Epidermal melanocyte (primary cell): ENCODE measurements at regions not wholly inside any gene's neighbourhood (a gene's known extent, or its start where the extent isn't known, plus 50 kb on each side); places are given as distances from the start of the nearest gene placed in this dataset.

Experiments
- DNase-seq: peaks from one replicate; pipeline ENCODE4 v3.0.0; 2011; ENCODE audit warnings: low spot score; ENCODE audit not compliant: insufficient read length

DNA sequence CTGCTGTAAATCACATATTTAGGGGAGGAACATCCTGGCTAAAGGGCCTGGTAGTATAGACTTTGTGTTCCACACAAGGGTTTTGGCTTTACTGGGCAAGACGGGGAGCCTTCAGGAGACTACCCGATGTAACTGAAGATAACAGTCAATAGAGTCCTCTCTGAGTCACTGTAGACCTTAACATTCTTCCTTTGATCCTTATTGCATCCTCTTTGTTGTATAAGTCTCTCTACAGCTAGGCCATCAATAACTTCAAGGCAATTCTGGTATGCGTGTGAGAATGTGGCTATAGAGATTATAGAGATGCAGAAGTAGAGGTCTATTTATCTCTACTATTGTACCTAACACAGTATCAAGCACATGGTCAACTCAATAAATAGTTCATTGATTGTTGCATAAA, 67.3 kb upstream of the STK32A start:
- DNase-seq: no peak

DNA sequence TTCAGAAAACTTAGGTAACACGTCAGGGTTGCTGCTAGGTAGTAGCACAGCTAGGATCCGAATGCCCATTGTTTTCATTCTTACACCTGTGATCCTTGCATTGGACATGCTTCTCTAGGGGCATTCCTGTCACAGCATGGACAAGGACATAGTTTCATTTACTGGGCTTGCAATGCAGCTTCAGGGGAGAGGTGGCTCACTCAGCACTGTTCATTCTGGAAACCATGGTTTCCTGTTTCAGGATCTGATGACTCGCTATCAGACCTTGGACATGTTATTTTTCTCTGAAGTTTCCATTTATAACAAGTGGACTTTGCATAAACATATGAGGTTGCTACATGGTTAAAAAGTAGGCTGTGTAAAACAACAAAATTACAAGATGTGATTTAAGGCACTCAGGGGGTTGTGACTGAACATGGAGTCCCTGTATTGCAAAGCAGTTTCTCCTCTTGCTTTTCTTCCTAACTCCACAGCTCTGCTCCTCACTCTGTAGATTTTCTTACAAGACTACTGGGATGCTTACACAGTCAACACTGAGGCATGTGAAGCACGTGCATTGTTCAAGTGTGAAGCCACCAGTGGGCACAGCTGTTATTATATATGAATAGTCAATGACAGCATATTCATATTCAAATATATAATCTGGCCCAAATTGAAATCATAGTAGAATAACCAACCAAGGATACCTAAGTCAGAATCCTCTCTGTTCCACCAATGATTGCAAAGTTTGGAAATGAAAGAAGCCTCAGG, 66.1 kb upstream of the STK32A start:
- DNase-seq: no peak

DNA sequence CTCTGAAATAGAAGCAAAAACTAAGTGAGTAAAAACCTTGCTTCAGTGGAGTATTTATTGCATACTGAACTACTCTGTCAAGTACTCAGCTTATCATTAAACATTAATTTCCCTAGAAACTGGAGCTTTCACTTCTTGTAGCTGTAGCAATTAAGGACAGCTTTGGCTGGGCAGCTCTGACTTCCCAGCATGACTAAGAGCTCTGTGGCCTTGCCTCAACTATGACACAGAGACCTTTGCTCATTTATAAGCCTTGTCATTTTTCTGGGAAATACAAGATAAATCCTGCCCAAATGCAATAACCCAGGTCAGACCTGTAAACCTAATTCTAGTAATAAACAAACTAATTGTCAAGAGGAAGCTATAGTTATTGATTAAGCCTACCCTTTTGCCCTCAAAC, 65.4 kb upstream of the STK32A start:
- no peak for DNase-seq

DNA sequence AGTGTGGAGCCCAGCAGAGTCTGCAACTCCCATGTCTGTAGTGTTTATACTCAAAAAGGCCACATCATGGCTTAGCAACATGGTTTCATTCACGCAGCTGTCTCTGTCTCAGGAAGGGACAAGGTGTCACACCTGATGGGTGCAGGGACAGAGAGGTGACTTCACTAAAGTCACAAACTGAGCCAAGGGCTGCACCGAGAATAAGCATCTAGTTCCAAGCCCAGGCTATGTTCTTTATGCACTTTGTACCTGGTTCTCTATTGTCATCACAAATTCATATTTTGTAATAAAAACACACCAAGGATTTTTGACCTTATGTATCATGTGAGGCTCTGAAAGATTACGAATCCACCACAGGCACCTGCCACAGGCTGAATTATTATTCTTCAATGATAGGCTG, 64.9 kb upstream of the STK32A start:
- no peak for DNase-seq

DNA sequence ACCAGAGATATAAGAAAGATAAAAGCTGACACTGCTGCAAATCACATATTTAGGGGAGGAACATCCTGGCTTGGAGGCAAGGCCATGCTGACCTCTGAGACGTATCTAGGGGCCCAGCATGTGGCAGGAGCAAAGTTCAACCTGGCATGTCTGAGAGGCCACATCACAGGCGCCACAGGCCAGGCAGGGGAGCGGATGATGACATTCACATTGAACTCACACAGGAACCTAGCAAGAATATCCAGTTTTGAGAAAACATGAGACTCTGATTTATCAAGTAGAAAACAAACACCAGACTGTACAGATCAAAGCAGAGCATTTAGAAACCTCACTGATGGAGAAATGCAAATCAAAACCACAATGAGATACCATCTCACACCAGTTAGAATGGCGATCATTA, 64.2 kb upstream of the STK32A start:
- DNase-seq: no peak

DNA sequence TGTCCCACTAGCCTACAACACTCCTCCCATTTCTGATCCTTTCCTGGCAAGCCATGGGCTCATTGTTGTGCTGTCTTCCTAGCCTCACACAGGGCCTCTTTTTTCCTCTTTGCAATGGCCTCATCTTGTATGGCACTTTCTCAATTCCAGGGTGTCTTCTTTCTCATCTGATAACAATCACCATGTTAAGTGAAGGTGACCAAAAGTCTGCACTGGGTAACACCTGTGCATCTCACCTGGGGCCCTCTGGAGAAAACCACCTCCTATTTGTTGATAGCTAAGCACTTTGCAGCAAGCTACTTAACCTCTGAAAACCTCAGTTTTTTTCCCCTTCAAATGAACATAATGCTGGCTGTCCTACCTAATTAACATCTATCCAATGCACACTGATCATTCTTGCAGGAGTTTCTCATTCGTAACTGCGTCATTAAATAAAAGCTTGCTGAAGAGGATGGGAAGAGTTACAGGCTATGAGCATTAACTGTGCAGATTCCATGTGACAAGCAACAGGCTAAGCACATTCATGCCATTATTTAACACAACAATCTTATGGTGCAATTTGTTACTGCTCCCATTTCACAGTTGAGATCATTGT, 60.1 kb upstream of the STK32A start:
- DNase-seq: no peak

DNA sequence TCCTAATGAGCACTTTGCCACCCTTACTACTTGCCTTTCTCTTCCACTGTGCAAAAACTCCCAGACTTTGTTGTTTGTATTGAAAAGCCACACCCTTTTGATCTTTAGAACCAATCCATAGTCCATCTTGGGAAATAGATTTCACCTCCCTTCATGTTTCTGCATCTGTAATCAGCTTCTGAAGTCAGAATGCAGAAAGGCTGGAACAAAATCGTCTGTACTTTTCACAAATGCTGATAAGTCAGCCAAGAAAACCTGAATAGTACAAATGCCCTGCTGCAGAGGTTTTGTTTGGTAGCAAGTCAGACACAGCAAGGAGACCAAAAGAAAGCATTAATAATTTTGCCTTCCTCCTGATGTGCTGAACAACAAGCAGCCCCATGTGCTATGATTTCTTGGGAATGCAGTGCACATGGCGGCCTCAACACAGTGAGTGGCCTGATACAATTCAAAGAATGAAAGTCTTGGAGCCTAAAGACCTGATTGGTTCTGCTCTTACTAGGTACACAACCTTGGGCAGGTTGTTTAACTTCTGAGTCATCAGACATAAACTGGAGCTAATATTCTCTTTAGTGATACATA, 59.2 kb upstream of the STK32A start:
- DNase-seq: no peak

DNA sequence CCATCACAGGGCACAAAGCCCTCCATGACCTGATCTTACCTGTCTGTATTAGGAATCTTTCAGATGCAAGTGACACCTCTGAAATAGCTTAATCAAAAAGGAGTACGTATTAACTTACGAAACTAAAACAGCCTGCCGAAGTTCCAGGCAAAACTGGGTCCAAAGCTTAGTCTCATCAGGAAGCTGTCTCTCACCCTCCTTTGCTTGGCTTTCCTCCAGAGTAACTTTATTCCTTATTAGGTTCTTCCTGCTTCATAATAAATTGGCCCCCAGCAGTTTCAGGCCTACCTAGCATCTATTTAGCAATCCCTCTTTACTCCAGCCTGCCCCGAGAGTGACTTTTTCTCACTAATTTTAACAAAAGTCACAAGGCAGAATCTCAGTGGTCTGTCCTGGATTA, 58.4 kb upstream of the STK32A start:
- DNase-seq: no peak

DNA sequence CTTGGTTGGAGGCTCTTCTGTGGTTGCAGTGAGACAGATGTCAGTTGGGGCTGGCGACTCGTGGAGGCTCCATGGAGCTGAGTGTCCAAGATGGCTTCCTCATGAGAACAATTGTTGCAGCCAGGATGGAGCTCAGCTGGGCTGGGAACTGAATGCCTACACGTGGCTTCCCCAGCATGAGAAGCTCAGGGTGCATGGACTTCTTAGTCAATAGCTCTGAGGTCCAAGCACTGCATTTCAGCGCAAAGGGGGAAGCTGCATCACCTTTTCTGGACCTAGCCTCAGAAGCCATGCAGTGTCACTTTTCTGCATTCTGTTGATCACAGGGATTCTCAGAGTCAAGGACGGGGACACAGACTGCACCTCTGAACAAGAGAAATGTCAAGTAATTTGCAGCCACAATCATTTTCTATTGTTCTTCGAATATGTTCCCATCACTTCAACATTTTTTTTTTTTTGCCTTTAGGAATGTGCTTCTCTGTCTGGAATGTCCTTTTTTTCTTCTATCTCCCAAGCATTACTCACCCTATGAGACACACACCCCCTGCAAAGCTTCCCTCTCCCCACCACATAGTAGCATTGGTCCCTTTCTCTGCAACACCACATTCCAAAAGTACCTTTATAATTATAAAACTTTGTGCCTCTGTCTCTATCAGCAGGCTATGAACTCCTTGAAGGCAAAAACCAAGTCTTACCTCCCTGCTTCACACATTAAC, 57.5 kb upstream of the STK32A start:
- DNase-seq: no peak

DNA sequence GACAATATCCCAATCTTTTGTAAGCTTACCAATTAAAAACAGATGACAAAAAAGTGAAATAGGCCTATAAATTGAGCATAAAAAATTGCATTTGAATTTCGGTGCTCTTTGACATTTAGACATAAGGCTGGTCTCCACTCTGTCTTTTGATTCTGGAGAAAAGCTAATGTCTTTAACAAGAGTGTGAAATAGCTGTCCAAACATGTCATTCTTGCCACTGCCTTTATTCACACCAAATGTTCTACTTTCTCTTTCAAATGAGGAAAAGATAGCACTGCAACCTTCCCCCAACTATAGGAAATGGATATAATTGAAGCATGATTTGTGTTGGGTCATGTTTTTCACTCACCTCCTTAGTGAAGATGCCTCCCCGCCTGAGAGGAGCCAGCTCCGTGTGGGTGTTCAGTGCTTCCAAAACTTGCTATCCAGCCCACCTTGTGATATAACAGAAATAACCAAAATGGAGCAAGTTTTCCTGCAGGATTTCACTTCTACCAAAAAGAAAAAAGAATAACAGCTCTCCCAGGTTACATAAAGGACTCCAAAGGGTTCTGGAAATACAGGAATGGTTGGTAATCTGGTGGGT, 55.2 kb upstream of the STK32A start:
- DNase-seq: no peak

DNA sequence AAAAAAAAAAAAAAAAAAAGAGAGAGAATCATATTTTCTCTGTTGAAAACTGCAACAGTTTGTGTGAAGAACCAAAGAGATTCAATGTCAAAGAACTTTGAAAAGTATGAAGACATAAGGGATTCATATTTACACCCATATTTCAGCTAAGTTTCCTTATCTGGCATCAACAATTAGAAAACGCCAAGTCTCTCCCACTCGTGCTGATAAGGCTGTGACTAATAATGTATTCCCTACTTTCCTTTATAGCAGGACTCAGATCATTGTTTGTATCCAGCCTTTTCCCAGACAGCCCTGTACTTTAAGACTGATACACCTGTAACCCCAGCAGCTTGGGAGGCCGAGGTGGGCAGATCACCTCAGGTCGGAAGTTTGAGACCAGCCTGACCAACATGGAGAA, 54.1 kb upstream of the STK32A start:
- DNase-seq: no peak
